K562 (cell line): ENCODE measurements at regions not wholly inside any gene's neighbourhood (a gene's known extent, or its start where the extent isn't known, plus 50 kb on each side); places are given as distances from the start of the nearest gene placed in this dataset.

Experiments
- ATAC-seq: fragments of 200-7000 bp; cut with Tn5 transposase; 3 replicates; pipeline ENCODE4 v1.9.1; 2020; ENCODE audit warnings: moderate library complexity
- BruUV-seq: library from RNA; stranded (reverse); fragments of 400-500 nt; replicated peaks from 2 replicates; lab custom pipeline; 2021; lab: Mats Ljungman, UMichigan
- CTCF ChIA-PET: fragments of 300-600 bp; formaldehyde crosslinking; extraction: SDS; loops from one replicate; lab custom pipeline; 2021; ENCODE audit warnings: low intra/inter-chr PET ratio; lab: Yijun Ruan, JAX
- POLR2A ChIA-PET: fragments of 300-600, 350-650 bp; sonication (Branson Sonifier 250); formaldehyde crosslinking; extraction: SDS; loops from one replicate; lab custom pipeline; 2021; ENCODE audit warnings: antibody characterized with exemption, inconsistent platforms; lab: Yijun Ruan, JAX
- DNase-seq, 4 experiments: peaks; one replicate each; pipeline versions ENCODE4 v3.0.0 to v3.0.0-alpha.2; 2011 to 2018; ENCODE audit warnings: low spot score in 3 of 4, mixed read lengths in 3 of 4; ENCODE audit errors: extremely low read depth in 1 of 4
- FAIRE-seq: peaks from 2 replicates; lab custom pipeline; 2011; peaks lifted over from hg19 to GRCh38; lab: Jason Lieb, UNC
- H2AFZ ChIP-seq: 2 replicates; pipeline ENCODE4 v1.6.0; 2011; ENCODE audit warnings: low read depth, low read length, control low read depth, inconsistent platforms
- H3K27ac ChIP-seq: fragments of 200-600 bp; 3 replicates; pipeline ENCODE4 v1.8.0; 2011; ENCODE audit warnings: low read depth, mild to moderate bottlenecking, control low read depth, inconsistent platforms, low read length, moderate library complexity, mixed read lengths; ENCODE audit errors: extremely low read depth
- H3K27me3 ChIP-seq, 2 experiments: fragments of 300-600 bp in 1 of 2; 2 replicates in 1 of 2; 3 replicates in 1 of 2; pipeline versions ENCODE4 v1.6.0 to v1.8.0; 2011; ENCODE audit warnings: inconsistent platforms in 2 of 2, low read length in 2 of 2, mild to moderate bottlenecking in 1 of 2, mixed read lengths in 1 of 2, moderate library complexity in 1 of 2; ENCODE audit not compliant: control insufficient read depth in 2 of 2, insufficient read depth in 2 of 2
- H3K36me3 ChIP-seq: fragments of 300-600 bp; 3 replicates; pipeline ENCODE4 v1.8.0; 2011; ENCODE audit warnings: mild to moderate bottlenecking, low read length, inconsistent platforms; ENCODE audit not compliant: control insufficient read depth, insufficient read depth
- H3K4me1 ChIP-seq, 2 experiments: fragments of 200-600 bp in 1 of 2; replicated peaks in 1 of 2; 2 replicates in 1 of 2; 3 replicates in 1 of 2; pipeline versions ENCODE4 v1.5.1 to v1.8.0; 2011; ENCODE audit warnings: inconsistent platforms in 2 of 2, low read length in 2 of 2, mild to moderate bottlenecking in 1 of 2, mixed read lengths in 1 of 2, moderate library complexity in 1 of 2; ENCODE audit not compliant: control insufficient read depth in 2 of 2, insufficient read depth in 2 of 2
- H3K4me2 ChIP-seq: 2 replicates; pipeline ENCODE4 v1.6.1; 2011; ENCODE audit warnings: low read length, control low read depth, inconsistent platforms, mixed read lengths; ENCODE audit not compliant: insufficient read depth
- H3K4me3 ChIP-seq: fragments of 200-600 bp; sonication (generic), shearing (Covaris generic); 2 replicates; pipeline ENCODE4 v1.5.1; 2016; ENCODE audit warnings: control low read depth, inconsistent platforms
- H3K79me2 ChIP-seq: fragments of 200-600 bp; 3 replicates; pipeline ENCODE4 v1.8.0; 2011; ENCODE audit warnings: low read length, inconsistent platforms; ENCODE audit not compliant: control insufficient read depth, insufficient read depth
- H3K9ac ChIP-seq, 2 experiments: 2 replicates each; pipeline versions ENCODE4 v1.6.0 to v1.6.1; 2011; ENCODE audit warnings: low read depth in 2 of 2, low read length in 2 of 2, control low read depth in 1 of 2, inconsistent platforms in 1 of 2, mild to moderate bottlenecking in 1 of 2, mixed read lengths in 1 of 2; ENCODE audit not compliant: insufficient read depth in 1 of 2
- H3K9me1 ChIP-seq: one replicate; pipeline ENCODE4 v1.6.0; 2011; ENCODE audit warnings: inconsistent platforms, mild to moderate bottlenecking, low read length, moderate library complexity; ENCODE audit not compliant: control insufficient read depth, insufficient read depth
- H3K9me3 ChIP-seq: replicated peaks from 2 replicates; pipeline ENCODE4 v1.5.1; 2011; ENCODE audit warnings: low read depth, low read length, inconsistent platforms; ENCODE audit not compliant: control insufficient read depth, insufficient read depth
- H4K20me1 ChIP-seq: replicated peaks from 2 replicates; pipeline ENCODE4 v1.6.1; 2011; ENCODE audit warnings: low read length, inconsistent platforms, mixed read lengths; ENCODE audit not compliant: control insufficient read depth, insufficient read depth
- PHB ChIP-seq: fragments of 250-450 bp; sonication (Bioruptor Pico); IDR thresholded peaks from 2 replicates; pipeline ENCODE4 v1.5.0; 2021
- PTRF ChIP-seq: fragments of 450-650 bp; IDR thresholded peaks from 2 replicates; pipeline ENCODE4 v1.6.1; 2016; ENCODE audit warnings: mild to moderate bottlenecking, missing genetic modification characterization, missing compliant biosample characterization
- SMAD3 ChIP-seq: fragments of 450-650 bp; formaldehyde crosslinking; conservative IDR thresholded peaks from 2 replicates; pipeline ENCODE4 v1.4.0; 2020; ENCODE audit warnings: mild to moderate bottlenecking
- SNAPC5 ChIP-seq: fragments of 250-450 bp; sonication (Bioruptor Pico); IDR thresholded peaks from 2 replicates; pipeline ENCODE4 v1.8.0; 2021; ENCODE audit warnings: moderate library complexity, mild to moderate bottlenecking, inconsistent platforms
- SRSF1 ChIP-seq: fragments of 200-400 bp; formaldehyde crosslinking; IDR thresholded peaks from 2 replicates; pipeline ENCODE4 v1.6.1; 2017; ENCODE audit warnings: mild to moderate bottlenecking, low read depth, low read length, moderate library complexity
- SRSF3 ChIP-seq: fragments of 200-400 bp; formaldehyde crosslinking; IDR thresholded peaks from 2 replicates; pipeline ENCODE4 v1.6.1; 2016; ENCODE audit warnings: mild to moderate bottlenecking, low read length, moderate library complexity; ENCODE audit not compliant: insufficient read depth
- TCFL5 ChIP-seq: fragments of 250-450 bp; sonication (Bioruptor Pico); conservative IDR thresholded peaks from 2 replicates; pipeline ENCODE4 v1.6.1; 2021; ENCODE audit warnings: mild to moderate bottlenecking, moderate library complexity, matching md5 sums
- THAP12 ChIP-seq: fragments of 250-450 bp; sonication (Bioruptor Pico); IDR thresholded peaks from 2 replicates; pipeline ENCODE4 v1.9.0; 2021; ENCODE audit warnings: mild to moderate bottlenecking, inconsistent platforms
- TOE1 ChIP-seq, 2 experiments: fragments of 450-650 bp in 1 of 2; sonication (generic) in 1 of 2; formaldehyde crosslinking in 1 of 2; IDR thresholded peaks; 2 replicates each; pipeline versions ENCODE4 v1.7.1 to v1.8.0; 2016 to 2022; ENCODE audit warnings: borderline replicate concordance in 2 of 2, mild to moderate bottlenecking in 2 of 2, antibody characterized with exemption in 1 of 2, inconsistent platforms in 1 of 2, low read depth in 1 of 2, missing genetic modification reagents in 1 of 2, moderate library complexity in 1 of 2
- XRCC4 ChIP-seq: IDR thresholded peaks from one replicate; pipeline ENCODE4 v1.6.1; 2011; ENCODE audit not compliant: insufficient read depth, insufficient read length; ENCODE audit errors: extremely low read depth
- ZBTB43 ChIP-seq: sonication (generic); formaldehyde crosslinking; IDR thresholded peaks from 2 replicates; pipeline ENCODE4 v1.8.0; 2023; ENCODE audit warnings: mild to moderate bottlenecking, missing genetic modification reagents
- ZNF586 ChIP-seq: fragments of 450-650 bp; formaldehyde crosslinking; conservative IDR thresholded peaks from 2 replicates; pipeline ENCODE4 v1.4.0; 2020; ENCODE audit warnings: mild to moderate bottlenecking, moderate library complexity
- ZNF717 ChIP-seq: fragments of 250-450 bp; sonication (Bioruptor Pico); IDR thresholded peaks from 2 replicates; pipeline ENCODE4 v1.5.0; 2021
- ZNF764 ChIP-seq: fragments of 250-450 bp; sonication (Bioruptor Pico); IDR thresholded peaks from 2 replicates; pipeline ENCODE4 v1.4.0; 2020; ENCODE audit warnings: low read depth, mild to moderate bottlenecking, moderate library complexity
- WGBS: fragments of 100-300 bp; shearing (Covaris generic); methylation state at CpG from one replicate; pipeline ENCODE4 v1.1.6; 2016; ENCODE audit warnings: low coverage, mixed read lengths; ENCODE audit not compliant: insufficient coverage; ENCODE audit errors: missing lambda C conversion rate; 5-methylcytosine and 5-hydroxymethylcytosine counted together
- in situ Hi-C: fragments of 300-500 bp; cut with MboI; formaldehyde crosslinking; loops from 4 replicates; pipeline ENCODE4 v1.15.0; 2018; ENCODE audit warnings: inconsistent platforms, mixed read lengths
- intact Hi-C: fragments of 100-400 bp; cut with micrococcal nuclease; formaldehyde crosslinking; loops from 2 replicates; pipeline ENCODE4 v1.14.2; 2022

- Histone ChIP-seq H3K4me3 (no peak overlapping the region), H3K9ac (no peak overlapping the region), H4K20me1 (no peaks in the 10 kb centered on the region), H3K27me3 (peaks cover 0 to 2% of the 10 kb centered on the region in 2 experiments; a peak in 4 of 5 replicates), H3K27ac (no peak overlapping the region), H3K4me1 (no peaks in the 10 kb centered on the region), H3K9me3 (no peaks in the 10 kb centered on the region), H3K79me2 (no peaks in the 10 kb centered on the region), H3K36me3 (no peaks in the 10 kb centered on the region), H2AFZ (no peak overlapping the region), H3K9me1 (no peaks in the 10 kb centered on the region), H3K4me2 (no peak overlapping the region)
- in situ Hi-C loops (no loop called here), intact Hi-C loops (no loop called here)
- ATAC-seq (no peak), DNase-seq (no peak), FAIRE-seq (no peak)
- WGBS = 3% methylated on average over 4 of the region's 4 CpGs
- ChIA-PET CTCF (no interaction called here), POLR2A (interaction anchor here (1.0 kb wide), 1 partner anchor 10 kb away, joined by 3 read pairs; no protein-coding TSS in a partner anchor)
- TF ChIP-seq ZNF586 (no peak), PTRF (tag) (no peak), THAP12 (CRISPR knock-in tag) (no peak)
- BruUV-seq = no TSS peak
Observed at GRCh38 chrX:118901991-118902390, 72.4 kb upstream of the LONRF3 start.

- Histone ChIP-seq H3K4me3 (no peak overlapping the region), H3K79me2 (no peaks in the 10 kb centered on the region), H3K36me3 (no peaks in the 10 kb centered on the region), H3K9ac (no peak overlapping the region), H3K27ac (no peak overlapping the region), H4K20me1 (no peaks in the 10 kb centered on the region), H3K4me1 (no peaks in the 10 kb centered on the region), H3K9me1 (no peaks in the 10 kb centered on the region), H3K27me3 (peaks cover 0 to 2% of the 10 kb centered on the region in 2 experiments; a peak in 4 of 5 replicates), H2AFZ (no peak overlapping the region), H3K9me3 (no peaks in the 10 kb centered on the region), H3K4me2 (no peak overlapping the region)
- BruUV-seq = no TSS peak
- POLR2A ChIA-PET = no interaction called here
- CTCF ChIA-PET = no interaction called here
- in situ Hi-C loops (no loop called here), intact Hi-C loops (no loop called here)
- ATAC-seq = no peak
- FAIRE-seq = no peak
- DNase-seq = no peak
- TF ChIP-seq ZNF717 (CRISPR knock-in tag) (no peak), SMAD3 (CRISPR knock-in tag) (no peak), SNAPC5 (CRISPR knock-in tag) (no peak), ZBTB43 (CRISPR knock-in tag) (no peak), TOE1 (IDR thresholded peaks at IDR 0.05; ENCODE audit: borderline replicate concordance) (no peak), TOE1 (CRISPR knock-in tag; IDR thresholded peaks at IDR 0.05; ENCODE audit: borderline replicate concordance, low read depth) (no peak), XRCC4 (no peak), ZNF764 (CRISPR knock-in tag) (no peak), SRSF1 (no peak), SRSF3 (no peak), PHB (CRISPR knock-in tag) (no peak), TCFL5 (no peak)
Observed at GRCh38 chrX:118904218-118904617, 70.2 kb upstream of the LONRF3 start.
